Liver (tissue), 2 donors: ENCODE measurements at regions not wholly inside any gene's neighbourhood (a gene's known extent, or its start where the extent isn't known, plus 50 kb on each side); places are given as distances from the start of the nearest gene placed in this dataset.

Source experiments
- JUND ChIP-seq, 2 donors: IDR thresholded peaks; 2 replicates each; pipeline ENCODE4 v1.6.1; 2016; ENCODE audit warnings: antibody characterized with exemption in 2 of 2
- TF ChIP-seq, protein P1 (sequence below): IDR thresholded peaks from 2 replicates; pipeline ENCODE4 v1.6.1; 2016; ENCODE audit warnings: antibody characterized with exemption, mild to moderate bottlenecking
- TF ChIP-seq, protein P2 (sequence below): IDR thresholded peaks from 2 replicates; pipeline ENCODE4 v1.6.1; 2016; ENCODE audit warnings: antibody characterized with exemption
- donor health status: healthy.

- TF ChIP-seq JUND (IDR thresholded peaks at IDR 0.05), result no peak
- TF ChIP-seq, protein P1, sequence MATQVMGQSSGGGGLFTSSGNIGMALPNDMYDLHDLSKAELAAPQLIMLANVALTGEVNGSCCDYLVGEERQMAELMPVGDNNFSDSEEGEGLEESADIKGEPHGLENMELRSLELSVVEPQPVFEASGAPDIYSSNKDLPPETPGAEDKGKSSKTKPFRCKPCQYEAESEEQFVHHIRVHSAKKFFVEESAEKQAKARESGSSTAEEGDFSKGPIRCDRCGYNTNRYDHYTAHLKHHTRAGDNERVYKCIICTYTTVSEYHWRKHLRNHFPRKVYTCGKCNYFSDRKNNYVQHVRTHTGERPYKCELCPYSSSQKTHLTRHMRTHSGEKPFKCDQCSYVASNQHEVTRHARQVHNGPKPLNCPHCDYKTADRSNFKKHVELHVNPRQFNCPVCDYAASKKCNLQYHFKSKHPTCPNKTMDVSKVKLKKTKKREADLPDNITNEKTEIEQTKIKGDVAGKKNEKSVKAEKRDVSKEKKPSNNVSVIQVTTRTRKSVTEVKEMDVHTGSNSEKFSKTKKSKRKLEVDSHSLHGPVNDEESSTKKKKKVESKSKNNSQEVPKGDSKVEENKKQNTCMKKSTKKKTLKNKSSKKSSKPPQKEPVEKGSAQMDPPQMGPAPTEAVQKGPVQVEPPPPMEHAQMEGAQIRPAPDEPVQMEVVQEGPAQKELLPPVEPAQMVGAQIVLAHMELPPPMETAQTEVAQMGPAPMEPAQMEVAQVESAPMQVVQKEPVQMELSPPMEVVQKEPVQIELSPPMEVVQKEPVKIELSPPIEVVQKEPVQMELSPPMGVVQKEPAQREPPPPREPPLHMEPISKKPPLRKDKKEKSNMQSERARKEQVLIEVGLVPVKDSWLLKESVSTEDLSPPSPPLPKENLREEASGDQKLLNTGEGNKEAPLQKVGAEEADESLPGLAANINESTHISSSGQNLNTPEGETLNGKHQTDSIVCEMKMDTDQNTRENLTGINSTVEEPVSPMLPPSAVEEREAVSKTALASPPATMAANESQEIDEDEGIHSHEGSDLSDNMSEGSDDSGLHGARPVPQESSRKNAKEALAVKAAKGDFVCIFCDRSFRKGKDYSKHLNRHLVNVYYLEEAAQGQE, result no peak
- TF ChIP-seq, protein P2, sequence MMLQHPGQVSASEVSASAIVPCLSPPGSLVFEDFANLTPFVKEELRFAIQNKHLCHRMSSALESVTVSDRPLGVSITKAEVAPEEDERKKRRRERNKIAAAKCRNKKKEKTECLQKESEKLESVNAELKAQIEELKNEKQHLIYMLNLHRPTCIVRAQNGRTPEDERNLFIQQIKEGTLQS, result no peak
These were observed 83.9 kb upstream of the KCNE2 start for GRCh38 chr21:34279883-34280282.
